ENCODE measurements at regions not wholly inside any gene's neighbourhood (a gene's known extent, or its start where the extent isn't known, plus 50 kb on each side); places are given as distances from the start of the nearest gene placed in this dataset.

DNA sequence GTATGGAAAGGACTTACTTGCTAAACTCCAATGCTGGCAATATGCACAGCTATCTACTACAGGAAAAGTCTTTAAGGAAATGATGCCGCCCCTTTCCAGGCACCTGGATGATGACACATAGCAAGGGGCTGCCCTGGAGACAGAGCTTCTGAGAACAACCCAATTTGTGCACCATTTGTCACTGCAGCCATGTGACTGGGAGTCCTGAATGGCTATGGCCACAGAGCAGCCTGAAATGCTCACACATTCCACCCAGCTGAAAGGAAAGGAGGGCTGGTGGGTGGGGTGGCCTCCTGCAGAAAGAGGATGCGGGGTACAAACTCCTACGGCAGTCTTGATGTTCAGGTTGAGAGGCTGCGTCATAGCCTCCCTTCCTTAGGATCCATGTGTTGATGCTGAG lies 70.1 kb upstream of the FSTL4 start:
- no peak for TF ChIP-seq CTCF (IDR thresholded peaks at IDR 0.05; ENCODE audit: unreplicated experiment)
- Mint-ChIP-seq H3K27ac (no peak overlapping the region), H3K4me1 (ENCODE audit: low read depth) (peaks cover 7% of the 10 kb centered on the region), H3K27me3 (peaks cover 70% of the 10 kb centered on the region), H3K36me3 (ENCODE audit: insufficient read depth) (no peaks in the 10 kb centered on the region), H3K9me3 (ENCODE audit: low read depth) (no peaks in the 10 kb centered on the region), H3K4me3 (ENCODE audit: low read depth) (no peak overlapping the region)
- no peak for DNase-seq (ENCODE audit: low spot score, unreplicated experiment)

- peaks cover 65% of the 10 kb centered on the region for H3K27me3 Mint-ChIP-seq
- peaks cover 3% of the 10 kb centered on the region for H3K4me1 Mint-ChIP-seq (ENCODE audit: low read depth)
- H3K9me3 Mint-ChIP-seq (ENCODE audit: low read depth), result no peaks in the 10 kb centered on the region
- TF ChIP-seq CTCF (IDR thresholded peaks at IDR 0.05; ENCODE audit: unreplicated experiment), result no peak
- DNase-seq (ENCODE audit: low spot score, unreplicated experiment), result no peak
- no peak overlapping the region for H3K27ac Mint-ChIP-seq
- H3K36me3 Mint-ChIP-seq (ENCODE audit: insufficient read depth), result no peaks in the 10 kb centered on the region
- H3K4me3 Mint-ChIP-seq (ENCODE audit: low read depth), result no peak overlapping the region
These were observed 69.6 kb upstream of the FSTL4 start for GRCh38 chr5:133681896-133682295.

DNA sequence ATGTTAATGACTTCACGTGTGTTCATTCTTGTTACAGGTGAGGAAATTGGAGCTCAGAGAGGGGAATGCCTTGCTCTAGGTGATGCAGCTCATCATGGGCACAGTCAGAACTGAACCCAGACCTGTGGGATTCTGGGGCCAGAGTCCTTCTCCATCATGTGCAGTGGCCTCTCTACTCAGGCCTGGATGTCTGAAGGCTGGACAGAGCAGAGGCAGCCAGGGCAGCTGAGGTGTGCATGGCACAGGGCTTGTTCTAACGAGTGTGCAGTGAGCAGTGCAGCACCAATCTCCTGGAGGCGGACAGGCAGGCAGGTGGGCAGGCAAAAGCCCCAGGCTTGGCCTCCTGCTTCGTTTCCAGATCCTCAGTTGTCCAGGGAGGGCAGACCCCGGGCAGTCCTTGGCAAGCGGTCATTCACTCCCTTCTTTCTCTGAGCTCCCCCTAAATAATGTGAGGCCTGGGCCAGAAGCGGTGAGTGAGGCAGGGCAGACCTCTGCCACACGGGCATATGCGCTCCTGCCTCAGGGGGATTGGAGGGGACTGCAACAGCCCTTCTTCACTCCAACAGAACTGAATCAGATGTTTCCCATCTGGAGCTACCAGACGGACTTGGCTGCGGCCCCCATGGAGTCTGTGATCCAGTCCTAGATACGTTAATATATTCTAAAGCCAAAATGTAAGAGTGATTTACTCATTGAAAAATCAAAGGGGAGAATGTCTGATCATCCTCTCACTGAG lies 68.7 kb upstream of the FSTL4 start:
- Mint-ChIP-seq H3K9me3 (ENCODE audit: low read depth) (no peaks in the 10 kb centered on the region), H3K4me1 (ENCODE audit: low read depth) (no peaks in the 10 kb centered on the region), H3K36me3 (ENCODE audit: insufficient read depth) (no peaks in the 10 kb centered on the region), H3K4me3 (ENCODE audit: low read depth) (no peak overlapping the region), H3K27ac (no peak overlapping the region), H3K27me3 (peaks cover 59% of the 10 kb centered on the region)
- TF ChIP-seq CTCF (IDR thresholded peaks at IDR 0.05; ENCODE audit: unreplicated experiment), result no peak
- DNase-seq (ENCODE audit: low spot score, unreplicated experiment), result no peak

DNA sequence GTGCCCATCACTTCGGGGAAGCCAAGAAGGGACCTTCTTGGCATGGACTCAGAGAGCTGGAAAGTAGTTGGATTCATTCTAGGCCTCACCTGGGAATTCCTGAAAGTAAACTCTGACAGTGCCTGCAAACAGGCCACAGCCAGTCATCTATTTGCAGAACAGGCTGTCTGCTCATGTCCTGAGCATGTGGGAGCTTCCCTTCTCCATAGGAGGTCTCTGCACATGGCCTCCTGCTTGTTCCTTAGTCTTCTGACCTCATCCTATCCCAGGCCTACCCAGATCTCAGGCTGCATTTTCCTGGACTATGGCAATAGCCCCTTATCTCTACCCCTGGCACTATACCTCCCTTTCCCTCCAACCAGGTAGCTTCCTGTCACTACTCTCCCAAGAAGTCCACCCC lies 67.2 kb upstream of the FSTL4 start:
- Mint-ChIP-seq H3K27ac (no peak overlapping the region), H3K36me3 (ENCODE audit: insufficient read depth) (no peaks in the 10 kb centered on the region), H3K27me3 (peaks cover 45% of the 10 kb centered on the region), H3K4me3 (ENCODE audit: low read depth) (no peak overlapping the region), H3K4me1 (ENCODE audit: low read depth) (peaks cover 2% of the 10 kb centered on the region), H3K9me3 (ENCODE audit: low read depth) (no peaks in the 10 kb centered on the region)
- TF ChIP-seq CTCF (IDR thresholded peaks at IDR 0.05; ENCODE audit: unreplicated experiment), result no peak
- no peak for DNase-seq (ENCODE audit: low spot score, unreplicated experiment)

GRCh38 chr5:133675376-133676154 lies 63.2 kb upstream of the FSTL4 start:
- Mint-ChIP-seq H3K4me1 (ENCODE audit: low read depth) (peaks cover 2% of the 10 kb centered on the region), H3K27me3 (peaks cover 29% of the 10 kb centered on the region), H3K27ac (no peak overlapping the region), H3K9me3 (ENCODE audit: low read depth) (no peaks in the 10 kb centered on the region), H3K36me3 (ENCODE audit: insufficient read depth) (no peaks in the 10 kb centered on the region), H3K4me3 (ENCODE audit: low read depth) (no peak overlapping the region)
- DNase-seq (ENCODE audit: low spot score, unreplicated experiment), result no peak
- TF ChIP-seq CTCF (IDR thresholded peaks at IDR 0.05; ENCODE audit: unreplicated experiment), result no peak

Data from progenitor cell of endocrine pancreas (in vitro differentiated cells).